ENCODE measurements at regions not wholly inside any gene's neighbourhood (a gene's known extent, or its start where the extent isn't known, plus 50 kb on each side); places are given as distances from the start of the nearest gene placed in this dataset.

DNA sequence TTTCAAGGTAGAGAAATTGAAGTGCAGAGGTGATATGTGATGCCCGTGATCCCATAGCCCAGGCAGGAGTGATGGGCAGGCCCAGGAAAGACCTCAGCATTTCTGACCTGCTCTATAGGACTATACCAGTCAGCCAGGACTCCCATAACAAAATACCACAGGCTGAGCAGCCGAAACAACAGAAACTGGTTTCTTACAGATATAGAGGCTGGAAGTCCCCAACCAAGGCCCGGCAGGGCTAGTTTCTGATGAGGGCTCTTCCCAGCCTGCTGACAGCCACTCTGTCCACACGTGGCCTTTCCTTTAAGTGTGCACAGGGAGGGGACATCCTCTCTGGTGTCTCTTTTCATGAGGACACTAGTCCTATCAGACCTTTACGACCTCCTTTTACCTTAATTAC lies 104.2 kb upstream of the AGAP1 start:
- TF ChIP-seq, protein P1, sequence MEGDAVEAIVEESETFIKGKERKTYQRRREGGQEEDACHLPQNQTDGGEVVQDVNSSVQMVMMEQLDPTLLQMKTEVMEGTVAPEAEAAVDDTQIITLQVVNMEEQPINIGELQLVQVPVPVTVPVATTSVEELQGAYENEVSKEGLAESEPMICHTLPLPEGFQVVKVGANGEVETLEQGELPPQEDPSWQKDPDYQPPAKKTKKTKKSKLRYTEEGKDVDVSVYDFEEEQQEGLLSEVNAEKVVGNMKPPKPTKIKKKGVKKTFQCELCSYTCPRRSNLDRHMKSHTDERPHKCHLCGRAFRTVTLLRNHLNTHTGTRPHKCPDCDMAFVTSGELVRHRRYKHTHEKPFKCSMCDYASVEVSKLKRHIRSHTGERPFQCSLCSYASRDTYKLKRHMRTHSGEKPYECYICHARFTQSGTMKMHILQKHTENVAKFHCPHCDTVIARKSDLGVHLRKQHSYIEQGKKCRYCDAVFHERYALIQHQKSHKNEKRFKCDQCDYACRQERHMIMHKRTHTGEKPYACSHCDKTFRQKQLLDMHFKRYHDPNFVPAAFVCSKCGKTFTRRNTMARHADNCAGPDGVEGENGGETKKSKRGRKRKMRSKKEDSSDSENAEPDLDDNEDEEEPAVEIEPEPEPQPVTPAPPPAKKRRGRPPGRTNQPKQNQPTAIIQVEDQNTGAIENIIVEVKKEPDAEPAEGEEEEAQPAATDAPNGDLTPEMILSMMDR (IDR thresholded peaks at IDR 0.05), result no peak
- no peak for TF ChIP-seq POLR2A (IDR thresholded peaks at IDR 0.05)
